ENCODE measurements at regions not wholly inside any gene's neighbourhood (a gene's known extent, or its start where the extent isn't known, plus 50 kb on each side); places are given as distances from the start of the nearest gene placed in this dataset.

DNA sequence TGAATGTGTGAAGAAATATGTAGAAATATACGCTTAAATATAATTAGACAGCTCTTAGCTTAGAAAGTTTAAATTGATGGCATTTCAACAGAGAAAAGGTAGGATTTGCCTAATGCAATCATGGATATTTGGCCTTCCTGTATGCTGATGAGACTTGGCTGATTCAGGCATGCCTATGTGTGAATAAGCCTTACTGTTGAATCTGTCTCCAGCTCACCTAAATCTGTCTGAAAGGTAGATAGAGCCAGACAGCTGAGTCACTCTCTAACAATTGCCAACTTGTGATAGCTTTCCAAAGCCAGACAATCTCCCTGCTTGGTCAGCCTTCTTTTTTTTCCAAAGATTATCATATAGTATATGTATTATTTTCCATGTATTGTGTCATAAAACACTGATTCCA, 92.8 kb upstream of the FLRT2 start:
- DNase-seq (ENCODE audit: low spot score), result no peak

GRCh38 chr14:85438001-85438400, 91.9 kb upstream of the FLRT2 start:
- DNase-seq (ENCODE audit: low spot score), result no peak

DNA sequence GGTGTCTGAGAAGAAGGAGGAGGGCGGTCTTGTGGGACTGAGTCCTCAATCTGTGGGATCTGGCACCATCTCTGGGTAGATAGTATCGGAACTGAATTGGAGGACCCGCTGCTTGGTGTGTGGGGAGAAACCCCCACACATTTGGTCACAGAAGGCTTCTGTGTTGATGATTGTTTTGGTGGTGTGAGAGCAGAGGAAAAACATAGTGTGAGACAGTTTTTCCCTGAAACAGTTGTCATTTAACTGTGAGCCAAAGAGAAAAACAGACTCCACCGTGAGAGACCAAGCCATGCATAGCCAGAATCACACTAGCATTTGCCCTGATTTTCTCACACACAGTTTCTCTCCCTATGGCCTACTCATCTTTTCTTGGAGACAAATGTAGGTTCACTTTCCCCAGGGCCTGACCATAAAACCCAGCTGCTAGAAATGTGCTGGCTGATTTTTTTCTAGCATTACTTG, 91.4 kb upstream of the FLRT2 start:
- DNase-seq (ENCODE audit: low spot score), result no peak

DNA sequence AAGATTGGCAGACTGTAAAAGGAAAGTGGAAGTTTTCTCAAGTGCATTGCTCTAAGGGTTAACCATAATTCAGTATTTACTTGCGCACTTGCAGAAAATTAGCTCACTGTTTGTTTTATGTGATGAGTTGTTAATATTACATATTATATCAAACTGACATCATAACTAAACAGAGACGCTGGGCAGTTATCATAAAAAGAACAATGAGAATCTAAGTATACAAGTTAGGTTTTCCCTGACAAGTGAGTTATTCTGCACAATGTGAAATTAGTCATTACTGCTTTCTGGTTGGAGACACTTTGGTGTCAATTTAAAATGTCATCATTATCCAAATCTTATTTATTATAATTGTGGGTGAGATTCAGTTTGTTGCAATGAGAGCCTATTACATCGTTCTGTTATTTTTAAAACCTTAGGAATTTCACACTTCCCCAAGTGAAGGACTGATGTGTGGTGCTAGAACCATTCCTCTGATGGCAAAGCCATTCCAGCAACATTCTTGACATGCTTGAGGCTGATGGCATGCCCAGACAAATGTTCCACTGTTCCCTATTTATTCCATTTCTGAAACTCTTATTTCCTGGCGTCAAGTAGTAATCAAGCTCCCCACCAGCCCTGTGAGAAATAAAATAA, 90.1 kb upstream of the FLRT2 start:
- no peak for DNase-seq (ENCODE audit: low spot score)

DNA sequence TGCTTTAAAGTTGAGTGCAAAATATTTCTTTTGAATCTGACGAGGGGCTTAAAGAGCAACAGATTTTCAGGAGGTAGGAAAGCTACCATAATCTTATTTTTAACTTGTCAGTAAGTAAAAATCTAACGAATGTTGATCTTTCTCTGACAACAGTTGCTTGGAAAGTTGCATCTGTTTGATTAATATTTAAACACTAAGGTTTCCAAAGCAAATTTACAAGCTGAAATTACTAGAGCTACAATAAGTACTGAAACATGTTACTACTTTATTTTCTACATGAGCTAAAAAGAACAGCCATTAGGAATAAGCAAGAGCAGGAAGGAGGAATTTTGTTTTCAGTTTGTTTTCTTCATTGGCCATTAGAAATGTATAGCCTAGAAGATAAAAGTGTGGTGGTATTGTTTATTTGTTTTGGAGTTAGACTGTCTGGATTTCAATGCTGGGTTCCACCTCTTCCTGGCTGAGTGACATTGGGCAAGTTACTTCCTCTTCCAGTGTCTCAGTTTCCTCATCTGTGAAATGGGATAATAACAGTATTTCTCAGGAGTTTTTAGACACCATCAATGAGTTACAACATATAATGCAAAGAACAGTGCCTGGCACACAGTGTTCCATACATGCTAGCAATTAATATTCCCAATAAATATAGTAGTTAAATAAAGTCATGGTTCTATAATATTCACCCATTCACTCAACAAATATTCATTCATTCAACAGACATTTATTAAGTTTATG, 87.9 kb upstream of the FLRT2 start:
- DNase-seq (ENCODE audit: low spot score), result no peak

DNA sequence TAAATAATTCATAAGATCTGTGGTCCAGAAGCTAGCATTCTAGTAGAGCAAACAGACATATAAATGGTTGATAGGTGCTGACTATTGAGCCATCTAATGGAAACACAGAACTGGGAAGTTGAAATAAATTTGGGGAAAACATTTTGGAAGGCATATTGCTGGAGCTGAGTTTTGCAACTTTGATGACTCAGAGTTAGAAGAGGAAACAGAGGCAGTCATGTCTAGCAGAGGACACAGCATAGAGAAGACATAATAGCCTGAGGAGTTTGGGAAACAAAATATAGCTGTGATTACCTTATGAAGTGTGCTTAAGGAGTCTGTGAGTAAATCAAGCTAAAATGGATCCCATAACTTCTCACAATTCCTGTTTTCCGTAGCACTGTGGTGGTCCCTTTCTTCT, 86.9 kb upstream of the FLRT2 start:
- DNase-seq (ENCODE audit: low spot score), result no peak

GRCh38 chr14:85444635-85445034, 85.3 kb upstream of the FLRT2 start:
- peak; percentile 1 for DNase-seq (ENCODE audit: low spot score)

GRCh38 chr14:85445151-85445795, 84.7 kb upstream of the FLRT2 start:
- no peak for DNase-seq (ENCODE audit: low spot score)

DNA sequence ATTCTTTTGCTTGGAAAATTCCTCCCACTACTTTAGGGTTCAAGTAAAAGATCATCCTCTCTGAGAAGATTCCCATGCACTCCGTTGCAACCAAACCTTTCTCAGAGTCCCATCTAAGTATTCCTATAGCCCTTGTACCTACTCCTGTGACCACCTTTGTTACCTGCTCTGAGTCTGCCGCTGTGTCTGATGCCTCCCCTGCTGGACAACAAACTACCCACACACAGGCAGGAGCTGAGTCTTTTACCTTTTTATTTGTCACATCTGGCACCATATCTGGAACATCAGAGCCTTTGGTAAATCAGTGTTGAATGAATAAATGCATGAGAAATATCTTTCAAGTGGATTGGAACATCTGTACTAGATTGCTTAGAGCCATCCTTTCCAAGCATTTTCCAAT, 82.1 kb upstream of the FLRT2 start:
- no peak for DNase-seq (ENCODE audit: low spot score)

GRCh38 chr14:85451421-85451820, 78.5 kb upstream of the FLRT2 start:
- DNase-seq (ENCODE audit: low spot score), result no peak

- no peak for DNase-seq (ENCODE audit: low spot score)
Measured at GRCh38 chr14:85453401-85454225, 76.3 kb upstream of the FLRT2 start.

DNA sequence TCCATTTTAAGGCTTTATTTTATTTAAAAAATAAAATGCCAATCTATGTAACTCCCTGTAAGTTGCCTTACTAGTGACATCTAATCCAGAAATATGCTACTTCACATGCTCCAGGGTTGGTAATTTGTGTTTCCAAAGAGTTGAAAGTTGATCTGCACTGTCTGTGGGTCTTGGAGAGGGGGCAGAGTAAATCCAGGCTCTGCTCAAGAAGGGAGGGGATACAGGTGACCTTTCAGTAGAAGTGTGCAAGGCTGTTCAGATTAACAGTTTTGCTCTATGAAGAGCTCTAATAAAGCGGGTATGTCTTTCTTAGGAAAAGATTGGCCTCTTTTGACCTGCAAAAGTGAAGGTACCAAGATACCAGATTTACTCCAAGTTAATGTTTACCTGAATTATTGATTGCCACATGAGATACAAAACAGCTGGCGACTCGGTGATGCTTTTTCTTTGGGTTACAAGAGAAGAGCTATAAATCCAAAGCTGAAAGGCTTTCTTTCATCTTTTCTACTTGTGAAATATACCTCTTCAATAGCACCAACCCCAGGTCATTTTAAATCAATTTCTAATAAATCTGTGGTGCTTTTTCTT, 75.6 kb upstream of the FLRT2 start:
- no peak for DNase-seq (ENCODE audit: low spot score)

DNA sequence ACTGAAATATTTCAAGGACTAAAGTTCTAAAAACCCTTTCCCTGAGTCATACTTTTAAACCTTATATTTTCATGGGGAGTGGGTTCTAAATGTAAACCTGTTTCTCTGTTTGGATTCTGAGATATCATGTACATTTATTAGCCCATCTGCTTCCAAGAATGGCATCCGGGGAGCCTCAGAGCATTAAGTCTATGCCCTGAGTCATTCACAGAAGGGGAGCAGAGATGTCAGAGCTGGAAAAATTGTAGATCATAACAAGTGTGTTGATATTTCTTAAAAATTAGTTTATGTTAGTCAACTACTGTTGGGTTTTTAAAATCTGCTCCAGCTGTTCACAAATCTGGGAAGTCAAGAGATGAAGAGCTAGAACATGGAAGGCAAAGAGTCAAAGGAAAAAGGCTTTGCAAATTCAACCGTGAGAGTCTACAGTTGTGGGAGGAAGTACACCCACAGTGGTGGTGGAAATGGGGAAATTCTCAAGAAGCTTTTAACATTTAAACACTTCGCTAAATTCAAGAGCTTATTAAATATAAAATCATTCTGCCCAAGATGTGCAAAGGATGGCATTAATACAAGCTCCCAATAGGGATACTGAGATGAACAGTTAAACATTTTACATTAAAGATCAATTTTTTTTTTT, 70.5 kb upstream of the FLRT2 start:
- DNase-seq (ENCODE audit: low spot score), result no peak

- DNase-seq (ENCODE audit: low spot score), result no peak
Measured at GRCh38 chr14:85461432-85462133, 68.4 kb upstream of the FLRT2 start.

DNA sequence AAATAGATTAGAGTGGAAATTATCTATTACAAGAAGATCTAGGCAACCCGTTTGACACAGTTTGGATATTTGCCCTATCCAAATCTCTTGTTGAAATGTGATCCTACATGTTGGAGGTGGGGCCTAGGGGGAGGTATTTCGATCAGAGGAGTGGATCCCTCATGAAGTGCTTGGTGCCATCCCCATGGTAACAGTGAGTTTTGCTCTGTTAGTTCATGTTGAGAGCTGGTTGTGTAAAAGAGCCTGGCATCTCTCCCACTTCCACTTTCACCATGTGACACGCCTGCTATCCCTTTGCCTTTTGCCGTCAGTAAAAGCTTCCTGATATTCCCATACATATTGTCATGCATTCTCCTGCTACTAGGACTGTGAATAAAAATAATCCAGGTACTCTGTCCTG, 66.4 kb upstream of the FLRT2 start:
- DNase-seq (ENCODE audit: low spot score), result no peak

DNA sequence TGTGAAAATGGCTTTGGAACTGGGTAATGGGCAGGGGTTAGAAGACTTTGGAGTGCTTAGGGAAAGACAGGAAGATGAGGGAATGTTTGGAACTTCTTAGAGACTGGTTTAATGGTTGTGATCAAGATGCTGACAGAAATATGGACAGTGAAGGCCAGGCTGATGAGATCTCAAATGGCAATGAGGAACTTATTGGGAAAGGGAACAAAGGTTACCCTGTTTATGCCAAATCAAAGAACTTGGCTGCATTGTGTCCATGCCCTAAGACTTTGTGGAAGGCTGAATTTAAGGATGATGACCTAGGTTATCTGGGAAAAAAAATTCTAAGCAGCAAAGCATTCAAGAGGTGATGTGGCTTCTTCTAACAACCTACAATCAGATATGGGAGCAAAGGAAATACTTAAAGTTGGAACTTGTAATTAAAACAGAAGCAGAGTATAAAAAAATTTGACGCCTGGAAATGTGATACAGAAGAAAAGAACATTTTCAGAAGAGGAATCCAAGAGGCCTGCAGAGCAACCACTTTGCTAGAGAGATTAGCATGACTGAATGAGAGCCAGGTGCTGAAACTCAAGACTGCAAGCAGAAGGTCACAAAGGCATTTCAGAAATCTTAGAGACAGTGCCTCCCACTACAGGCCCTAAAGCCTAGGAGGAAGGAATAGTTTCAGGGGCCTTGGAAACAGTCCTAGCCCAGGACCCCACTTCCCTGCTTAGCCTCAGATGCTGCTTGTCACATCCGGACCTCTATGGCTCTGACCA, 65.6 kb upstream of the FLRT2 start:
- no peak for DNase-seq (ENCODE audit: low spot score)

DNA sequence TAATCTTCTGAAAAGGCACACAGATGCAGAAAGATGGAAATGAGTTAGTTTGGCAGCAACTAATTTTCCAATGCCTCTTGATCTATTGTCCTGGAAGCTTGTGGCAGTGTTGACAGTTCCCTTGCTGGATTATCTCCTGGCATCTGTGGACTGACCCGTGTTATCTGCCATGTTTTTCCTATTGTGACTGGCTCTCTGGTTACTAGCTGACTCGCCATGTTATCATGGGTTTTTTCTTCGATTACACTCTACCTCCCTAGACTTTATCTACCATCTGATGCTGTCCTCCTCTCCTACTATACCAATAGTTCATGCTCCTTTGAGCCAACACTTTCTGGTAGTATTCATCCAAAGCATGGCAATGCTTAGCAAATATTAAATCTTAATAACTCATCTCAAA, 63.3 kb upstream of the FLRT2 start:
- no peak for DNase-seq (ENCODE audit: low spot score)

DNA sequence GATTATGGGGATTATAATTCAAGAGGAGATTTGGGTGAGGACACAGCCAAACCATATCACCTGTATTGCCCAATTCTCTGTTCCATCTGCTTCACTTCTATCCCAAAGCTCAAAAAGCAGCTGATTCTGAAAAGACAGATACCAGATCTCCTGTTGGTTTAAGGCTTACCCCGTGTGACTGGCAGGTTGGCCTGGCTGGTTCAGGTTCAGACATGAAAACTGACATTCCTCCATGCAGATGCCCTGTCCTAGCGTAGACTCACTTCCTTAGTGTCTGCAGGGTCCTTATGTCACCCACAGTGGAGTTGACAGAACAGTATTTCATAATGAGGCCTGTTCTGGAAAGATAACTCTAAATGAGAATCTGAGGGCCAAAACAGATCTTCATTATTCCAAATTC, 61.1 kb upstream of the FLRT2 start:
- DNase-seq (ENCODE audit: low spot score), result no peak

DNA sequence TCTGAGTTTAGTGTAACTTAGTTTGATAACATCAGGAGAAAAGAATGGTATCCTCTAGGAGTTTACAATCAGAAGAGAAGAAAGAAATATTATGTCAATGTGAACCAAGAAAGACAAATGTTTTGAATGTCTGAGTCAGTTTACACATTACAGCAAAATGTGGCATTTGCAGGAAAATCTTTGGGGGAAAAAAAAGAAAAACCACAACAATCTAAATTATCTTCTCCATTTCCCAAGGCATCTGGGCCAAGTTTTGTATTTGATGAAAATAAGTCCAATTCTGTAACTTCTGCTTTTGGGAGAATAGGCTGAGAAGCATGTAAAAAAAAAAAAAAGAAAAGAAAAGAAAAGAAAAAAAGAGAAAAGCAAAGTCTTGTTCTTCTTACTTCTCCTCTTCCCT, 58.8 kb upstream of the FLRT2 start:
- no peak for DNase-seq (ENCODE audit: low spot score)

DNA sequence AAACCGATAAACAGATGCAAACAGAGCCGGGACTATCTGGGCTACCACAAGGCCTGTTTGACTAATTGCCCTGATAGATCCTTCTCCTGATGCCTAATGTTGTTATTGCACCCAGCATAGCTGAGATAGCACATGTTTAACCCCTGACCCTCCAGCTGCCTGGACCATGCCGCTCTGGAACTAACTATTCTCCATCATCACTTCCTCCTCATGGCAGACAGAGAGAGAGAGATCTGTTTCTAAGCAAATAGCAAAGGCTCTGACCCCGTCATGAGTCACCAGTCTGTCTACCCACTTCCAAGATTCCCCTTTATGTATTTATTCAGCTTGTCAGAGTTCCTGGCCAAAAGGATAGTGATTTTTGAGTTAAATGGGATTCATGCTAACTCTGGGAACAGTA, 58.2 kb upstream of the FLRT2 start:
- DNase-seq (ENCODE audit: low spot score), result no peak

Measured in globus pallidus (tissue), 1 donor.